Retinal pigment epithelial cell (primary cell): ENCODE measurements at regions not wholly inside any gene's neighbourhood (a gene's known extent, or its start where the extent isn't known, plus 50 kb on each side); places are given as distances from the start of the nearest gene placed in this dataset.

Experiments used
- DNase-seq: peaks from one replicate; pipeline ENCODE4 v3.0.0-alpha.2; 2010; ENCODE audit warnings: low read depth
- H3K4me3 ChIP-seq: 2 replicates; pipeline ENCODE4 v1.5.1; 2011; ENCODE audit warnings: mild to moderate bottlenecking, low read length, control low read depth, moderate library complexity
- TF ChIP-seq, protein P1 (sequence below): conservative IDR thresholded peaks from 2 replicates; pipeline ENCODE4 v1.5.1; 2011; ENCODE audit warnings: low read depth, low read length, control low read depth, inconsistent platforms

- TF ChIP-seq, protein P1, sequence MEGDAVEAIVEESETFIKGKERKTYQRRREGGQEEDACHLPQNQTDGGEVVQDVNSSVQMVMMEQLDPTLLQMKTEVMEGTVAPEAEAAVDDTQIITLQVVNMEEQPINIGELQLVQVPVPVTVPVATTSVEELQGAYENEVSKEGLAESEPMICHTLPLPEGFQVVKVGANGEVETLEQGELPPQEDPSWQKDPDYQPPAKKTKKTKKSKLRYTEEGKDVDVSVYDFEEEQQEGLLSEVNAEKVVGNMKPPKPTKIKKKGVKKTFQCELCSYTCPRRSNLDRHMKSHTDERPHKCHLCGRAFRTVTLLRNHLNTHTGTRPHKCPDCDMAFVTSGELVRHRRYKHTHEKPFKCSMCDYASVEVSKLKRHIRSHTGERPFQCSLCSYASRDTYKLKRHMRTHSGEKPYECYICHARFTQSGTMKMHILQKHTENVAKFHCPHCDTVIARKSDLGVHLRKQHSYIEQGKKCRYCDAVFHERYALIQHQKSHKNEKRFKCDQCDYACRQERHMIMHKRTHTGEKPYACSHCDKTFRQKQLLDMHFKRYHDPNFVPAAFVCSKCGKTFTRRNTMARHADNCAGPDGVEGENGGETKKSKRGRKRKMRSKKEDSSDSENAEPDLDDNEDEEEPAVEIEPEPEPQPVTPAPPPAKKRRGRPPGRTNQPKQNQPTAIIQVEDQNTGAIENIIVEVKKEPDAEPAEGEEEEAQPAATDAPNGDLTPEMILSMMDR = no peak
- DNase-seq = no peak
- no peak overlapping the region for H3K4me3 ChIP-seq
Observed at GRCh38 chr4:129748991-129749390, 653.0 kb downstream of the C4orf33 start.

- TF ChIP-seq, protein P1 = no peak
- H3K4me3 ChIP-seq = no peak overlapping the region
- DNase-seq = no peak
Observed at GRCh38 chr4:129751646-129752045, 655.7 kb downstream of the C4orf33 start.

DNA sequence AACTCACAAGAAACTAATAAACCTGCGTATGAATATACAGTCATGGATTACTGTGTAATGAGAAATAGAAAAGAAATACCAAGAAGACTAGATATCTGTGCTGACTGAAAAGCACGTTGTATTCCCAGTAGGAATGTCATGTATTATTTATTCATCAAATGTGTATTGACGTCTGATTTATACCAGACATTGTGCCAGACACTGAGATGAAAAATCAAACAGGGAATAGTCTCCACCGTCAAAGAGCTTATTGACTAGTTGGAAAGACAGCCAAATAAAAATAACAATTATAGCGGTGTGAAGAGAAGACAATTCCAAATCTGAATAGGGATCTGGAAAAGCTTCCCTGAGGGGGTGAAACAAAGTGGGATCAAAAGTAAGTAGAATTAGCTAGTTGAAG, 687.6 kb downstream of the C4orf33 start:
- no peak for DNase-seq
- TF ChIP-seq, protein P1 = no peak
- no peak overlapping the region for H3K4me3 ChIP-seq

DNA sequence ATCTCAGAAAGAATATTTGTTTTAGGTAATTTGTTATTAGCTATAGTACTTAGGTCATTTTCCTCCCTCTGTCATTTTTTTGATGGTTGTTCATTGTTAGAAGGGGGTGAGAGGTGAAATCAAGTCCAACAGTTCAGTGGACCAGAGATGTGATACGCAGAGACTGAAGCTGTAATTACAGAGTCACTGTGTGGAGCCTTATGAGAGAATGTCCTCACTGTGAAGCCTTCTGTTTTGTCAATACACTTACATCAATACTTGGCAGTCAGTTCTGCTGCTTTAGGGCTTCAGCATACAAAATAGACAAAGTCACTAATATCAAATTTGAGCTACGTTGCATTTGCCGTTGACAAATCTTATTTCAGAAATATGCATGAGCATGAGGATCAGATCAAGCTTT, 692.5 kb downstream of the C4orf33 start:
- no peak overlapping the region for H3K4me3 ChIP-seq
- no peak for DNase-seq
- TF ChIP-seq, protein P1 = no peak

DNA sequence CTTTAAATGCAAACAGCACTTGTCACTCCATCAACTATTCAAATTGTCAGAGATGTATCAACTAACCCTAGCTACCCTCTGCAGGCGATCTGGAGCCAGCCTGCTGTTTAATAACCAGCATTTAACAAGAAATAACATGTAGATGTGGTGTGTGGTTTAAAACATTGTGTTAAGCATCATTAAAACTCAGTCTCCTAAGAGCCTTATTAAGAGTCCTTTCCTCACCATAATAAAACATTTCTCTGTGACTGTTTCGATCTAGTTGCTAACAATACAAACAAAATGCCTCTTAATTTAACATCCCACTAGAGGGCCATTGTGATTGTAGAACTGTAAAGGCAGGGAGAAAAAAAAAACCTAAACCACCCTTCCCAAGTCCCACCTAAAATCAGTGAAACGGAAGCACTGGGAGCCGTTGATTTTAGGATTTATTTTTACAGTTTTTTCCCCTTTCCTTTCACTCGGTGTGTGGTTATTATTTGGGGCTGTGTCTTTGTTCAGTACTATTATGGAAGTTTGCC, 708.6 kb downstream of the C4orf33 start:
- TF ChIP-seq, protein P1 = no peak
- DNase-seq = no peak
- H3K4me3 ChIP-seq = no peak overlapping the region

GRCh38 chr4:129806986-129807385, 711.0 kb downstream of the C4orf33 start:
- DNase-seq = no peak
- TF ChIP-seq, protein P1 = no peak
- no peak overlapping the region for H3K4me3 ChIP-seq

DNA sequence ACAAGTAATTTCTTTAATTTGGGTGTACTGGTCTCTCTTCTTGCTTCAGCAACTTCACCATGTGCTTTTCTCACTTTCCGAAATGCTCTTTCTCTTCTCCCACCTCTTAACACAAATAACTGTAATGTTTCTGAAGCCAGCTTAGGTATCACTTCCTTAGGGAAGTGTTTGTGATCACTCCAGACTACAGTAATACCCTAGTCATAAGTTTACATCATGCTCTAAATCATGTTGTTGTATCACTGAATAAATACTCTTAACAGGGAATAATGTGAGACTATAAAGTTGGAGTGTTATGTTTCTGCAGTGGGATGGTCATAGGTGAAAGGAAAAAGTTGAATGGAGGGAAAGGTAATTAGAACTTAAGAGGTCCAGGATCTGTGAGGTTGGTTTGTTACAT, 712.3 kb downstream of the C4orf33 start:
- TF ChIP-seq, protein P1 = no peak
- no peak for DNase-seq
- H3K4me3 ChIP-seq = no peak overlapping the region
